ENCODE measurements at regions not wholly inside any gene's neighbourhood (a gene's known extent, or its start where the extent isn't known, plus 50 kb on each side); places are given as distances from the start of the nearest gene placed in this dataset.
"Not testable (repeated sequence)": the region's sequence is repeated elsewhere in the genome, so short reads cannot be mapped to it uniquely, and the experiment has no call there.

DNA sequence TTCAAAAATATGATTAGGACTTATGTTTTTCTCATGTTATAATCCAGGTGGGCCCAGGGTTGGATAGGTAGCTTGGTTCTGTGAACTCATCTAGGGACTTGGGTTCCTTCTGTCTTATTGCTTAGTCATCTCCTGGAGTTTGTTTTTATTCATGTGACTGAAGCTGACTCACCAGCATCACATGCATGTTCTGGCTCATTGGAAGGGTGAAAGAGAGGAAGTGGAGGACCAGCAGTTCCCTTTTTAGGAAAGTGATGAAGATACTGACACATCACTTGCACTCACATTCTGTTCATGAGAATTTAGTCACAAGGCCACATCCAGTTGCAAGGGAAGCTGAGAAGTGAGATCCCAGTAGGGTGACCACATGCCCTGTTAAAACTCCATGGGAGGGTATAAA lies 95.9 kb downstream of the NPIPB5 start:
- H3K27me3 Mint-ChIP-seq (ENCODE audit: low read depth); H3K9ac ChIP-seq (ENCODE audit: extremely low read depth, insufficient read length, low read length); H3K79me2 ChIP-seq (ENCODE audit: insufficient read depth, low read length); H3K27me3 ChIP-seq (ENCODE audit: insufficient read depth, low read length); H3K79me1 ChIP-seq (ENCODE audit: insufficient read depth, low read depth, low read length, poor library complexity, severe bottlenecking); H3K4me3 Mint-ChIP-seq; H3K27ac Mint-ChIP-seq; H3K23ac ChIP-seq (ENCODE audit: insufficient read length, low read depth, low read length); H2BK120ac ChIP-seq (ENCODE audit: low read depth, low read length, poor library complexity, severe bottlenecking); H2AFZ ChIP-seq (ENCODE audit: low read length); H3K18ac ChIP-seq (ENCODE audit: insufficient read length, low read depth, low read length); H2BK15ac ChIP-seq (ENCODE audit: low read depth, low read length); H3K4me1 Mint-ChIP-seq; H3T11ph ChIP-seq (ENCODE audit: low read length); H4K8ac ChIP-seq (replicated peaks; ENCODE audit: insufficient read length, low read depth, low read length); H4K5ac ChIP-seq (ENCODE audit: insufficient read length, low read depth, low read length); H3K4me1 ChIP-seq (ENCODE audit: insufficient read depth, low read length); H2BK20ac ChIP-seq (ENCODE audit: low read depth, low read length, poor library complexity, severe bottlenecking); H3K56ac ChIP-seq (ENCODE audit: insufficient read length, low read depth, low read length); H3K4ac ChIP-seq (ENCODE audit: low read depth, low read length); H3K23me2 ChIP-seq (ENCODE audit: insufficient read length, low read depth, low read length, poor library complexity, severe bottlenecking); H2BK5ac ChIP-seq (ENCODE audit: insufficient read length, low read length); H3K4me2 ChIP-seq (ENCODE audit: insufficient read depth, insufficient read length, low read length); H4K91ac ChIP-seq (ENCODE audit: insufficient read length, low read depth, low read length); H3K14ac ChIP-seq (ENCODE audit: insufficient read depth, low read length); H2AK5ac ChIP-seq (ENCODE audit: insufficient read length, low read length); H3K36me3 Mint-ChIP-seq (ENCODE audit: insufficient read depth in 1 of 3, low read depth in 3 of 3); H3K9me3 ChIP-seq (ENCODE audit: control insufficient read depth, low read depth, low read length); H3K27ac ChIP-seq (ENCODE audit: insufficient read length, low read depth, low read length); H4K20me1 ChIP-seq (ENCODE audit: control insufficient read depth, insufficient read depth, insufficient read length); H3K9me3 Mint-ChIP-seq; H2BK12ac ChIP-seq (ENCODE audit: insufficient read length, low read depth, low read length); DNase-seq: not testable (repeated sequence)

- H3K79me1 ChIP-seq (ENCODE audit: insufficient read depth, low read depth, low read length, poor library complexity, severe bottlenecking); H2BK15ac ChIP-seq (ENCODE audit: low read depth, low read length); H3K14ac ChIP-seq (ENCODE audit: insufficient read depth, low read length); H3K18ac ChIP-seq (ENCODE audit: insufficient read length, low read depth, low read length); H3K79me2 ChIP-seq (ENCODE audit: insufficient read depth, low read length); H3K9me3 Mint-ChIP-seq; H3K4me2 ChIP-seq (ENCODE audit: insufficient read depth, insufficient read length, low read length); H4K8ac ChIP-seq (replicated peaks; ENCODE audit: insufficient read length, low read depth, low read length); H3K9me3 ChIP-seq (ENCODE audit: control insufficient read depth, low read depth, low read length); H3K4me1 Mint-ChIP-seq; H2BK5ac ChIP-seq (ENCODE audit: insufficient read length, low read length); H3K36me3 Mint-ChIP-seq (ENCODE audit: insufficient read depth in 1 of 3, low read depth in 3 of 3); H3K27ac Mint-ChIP-seq; H3K56ac ChIP-seq (ENCODE audit: insufficient read length, low read depth, low read length); H3K23ac ChIP-seq (ENCODE audit: insufficient read length, low read depth, low read length); H4K20me1 ChIP-seq (ENCODE audit: control insufficient read depth, insufficient read depth, insufficient read length); H3K4me1 ChIP-seq (ENCODE audit: insufficient read depth, low read length); H2AFZ ChIP-seq (ENCODE audit: low read length); H2BK20ac ChIP-seq (ENCODE audit: low read depth, low read length, poor library complexity, severe bottlenecking); H3K23me2 ChIP-seq (ENCODE audit: insufficient read length, low read depth, low read length, poor library complexity, severe bottlenecking); H3K9ac ChIP-seq (ENCODE audit: extremely low read depth, insufficient read length, low read length); DNase-seq; H4K5ac ChIP-seq (ENCODE audit: insufficient read length, low read depth, low read length); H2BK12ac ChIP-seq (ENCODE audit: insufficient read length, low read depth, low read length); H3K4me3 Mint-ChIP-seq; H2AK5ac ChIP-seq (ENCODE audit: insufficient read length, low read length); H3K27me3 Mint-ChIP-seq (ENCODE audit: low read depth); H2BK120ac ChIP-seq (ENCODE audit: low read depth, low read length, poor library complexity, severe bottlenecking); H3K4ac ChIP-seq (ENCODE audit: low read depth, low read length); H3K27ac ChIP-seq (ENCODE audit: insufficient read length, low read depth, low read length); H3K27me3 ChIP-seq (ENCODE audit: insufficient read depth, low read length); H3T11ph ChIP-seq (ENCODE audit: low read length); H4K91ac ChIP-seq (ENCODE audit: insufficient read length, low read depth, low read length): not testable (repeated sequence)
- WGBS (ENCODE audit: extremely low coverage, insufficient read length, low lambda C conversion rate) = no CpG with 5 or more reads among the region's 2 CpGs
These were observed 99.1 kb downstream of the NPIPB5 start for GRCh38 chr16:22609798-22610197.

DNA sequence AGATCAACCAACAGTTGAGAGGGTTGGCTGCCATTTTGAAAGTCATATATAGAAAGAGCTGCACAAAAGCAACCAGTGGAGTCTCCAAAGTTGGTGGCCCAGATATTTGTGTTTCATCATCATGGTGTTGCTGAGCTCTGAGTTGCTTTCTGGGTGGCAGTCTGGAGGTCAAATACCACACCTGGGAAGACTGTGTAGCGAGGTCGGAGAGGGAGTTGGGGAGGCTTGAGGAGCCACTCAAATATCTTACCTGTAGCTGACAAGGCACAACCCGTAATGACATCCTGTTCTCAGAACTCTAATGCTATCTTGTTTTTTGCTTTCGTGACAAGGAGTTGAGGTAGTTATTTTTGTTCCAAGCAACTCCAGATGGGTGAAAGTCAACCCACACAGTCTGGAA lies 100.4 kb downstream of the NPIPB5 start:
- not testable (repeated sequence) for H3K4me1 Mint-ChIP-seq; H2BK12ac ChIP-seq (ENCODE audit: insufficient read length, low read depth, low read length); DNase-seq; H3K36me3 Mint-ChIP-seq (ENCODE audit: insufficient read depth in 1 of 3, low read depth in 3 of 3); H2BK5ac ChIP-seq (ENCODE audit: insufficient read length, low read length); H3K27ac Mint-ChIP-seq; H3K27me3 Mint-ChIP-seq (ENCODE audit: low read depth); H3K9ac ChIP-seq (ENCODE audit: extremely low read depth, insufficient read length, low read length); H2BK15ac ChIP-seq (ENCODE audit: low read depth, low read length); H4K91ac ChIP-seq (ENCODE audit: insufficient read length, low read depth, low read length); H3K18ac ChIP-seq (ENCODE audit: insufficient read length, low read depth, low read length); H3K27ac ChIP-seq (ENCODE audit: insufficient read length, low read depth, low read length); H3K23me2 ChIP-seq (ENCODE audit: insufficient read length, low read depth, low read length, poor library complexity, severe bottlenecking); H2AFZ ChIP-seq (ENCODE audit: low read length); H3K9me3 ChIP-seq (ENCODE audit: control insufficient read depth, low read depth, low read length); H3K23ac ChIP-seq (ENCODE audit: insufficient read length, low read depth, low read length); H3K79me2 ChIP-seq (ENCODE audit: insufficient read depth, low read length); H3K9me3 Mint-ChIP-seq; H3K4me2 ChIP-seq (ENCODE audit: insufficient read depth, insufficient read length, low read length); H2AK5ac ChIP-seq (ENCODE audit: insufficient read length, low read length); H3K56ac ChIP-seq (ENCODE audit: insufficient read length, low read depth, low read length); H4K5ac ChIP-seq (ENCODE audit: insufficient read length, low read depth, low read length); H3K14ac ChIP-seq (ENCODE audit: insufficient read depth, low read length); H3K79me1 ChIP-seq (ENCODE audit: insufficient read depth, low read depth, low read length, poor library complexity, severe bottlenecking); H2BK20ac ChIP-seq (ENCODE audit: low read depth, low read length, poor library complexity, severe bottlenecking); H4K8ac ChIP-seq (replicated peaks; ENCODE audit: insufficient read length, low read depth, low read length); H4K20me1 ChIP-seq (ENCODE audit: control insufficient read depth, insufficient read depth, insufficient read length); H3K27me3 ChIP-seq (ENCODE audit: insufficient read depth, low read length); H3T11ph ChIP-seq (ENCODE audit: low read length); H3K4me1 ChIP-seq (ENCODE audit: insufficient read depth, low read length); H2BK120ac ChIP-seq (ENCODE audit: low read depth, low read length, poor library complexity, severe bottlenecking); H3K4ac ChIP-seq (ENCODE audit: low read depth, low read length); H3K4me3 Mint-ChIP-seq
- WGBS (ENCODE audit: extremely low coverage, insufficient read length, low lambda C conversion rate) = no CpG with 5 or more reads among the region's 4 CpGs
